Fibroblast of pulmonary artery (primary cell): ENCODE measurements at regions not wholly inside any gene's neighbourhood (a gene's known extent, or its start where the extent isn't known, plus 50 kb on each side); places are given as distances from the start of the nearest gene placed in this dataset.
A peak's percentile ranks its signal among the peaks of the same experiment; 100 is the strongest.

Experiments
- DNase-seq: peaks from one replicate; pipeline ENCODE4 v3.0.0-alpha.2; 2010; ENCODE audit warnings: low read depth
- H3K4me3 ChIP-seq: replicated peaks from 2 replicates; pipeline ENCODE4 v1.5.1; 2011; ENCODE audit warnings: low read depth, mild to moderate bottlenecking, control low read depth, low read length, moderate library complexity
- CTCF ChIP-seq: IDR thresholded peaks from 2 replicates; pipeline ENCODE4 v1.5.1; 2011; ENCODE audit warnings: mild to moderate bottlenecking, control low read depth, low read length, inconsistent platforms; ENCODE audit errors: missing control alignments

DNA sequence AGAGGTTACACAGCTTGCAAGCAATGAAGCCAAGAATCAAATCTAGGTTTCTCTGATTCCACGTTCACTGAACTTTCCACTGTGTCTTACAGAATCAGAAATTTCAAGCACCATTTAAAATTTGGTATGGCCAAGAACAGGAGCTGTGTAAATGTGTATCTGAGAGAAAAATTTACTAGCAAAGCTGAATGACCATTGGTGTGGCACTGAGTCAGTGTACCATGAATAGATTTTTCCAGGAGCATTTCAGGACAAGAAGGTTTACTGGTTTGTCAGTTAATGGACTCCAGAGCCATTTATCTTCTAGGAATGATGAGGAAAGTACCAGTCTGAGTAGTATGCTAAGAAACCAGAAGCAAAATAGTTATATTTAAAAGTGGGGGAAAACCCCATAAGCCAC lies 269.4 kb upstream of the FAT3 start:
- no peak for DNase-seq
- no peak for TF ChIP-seq CTCF
- H3K4me3 ChIP-seq, result no peak overlapping the region

DNA sequence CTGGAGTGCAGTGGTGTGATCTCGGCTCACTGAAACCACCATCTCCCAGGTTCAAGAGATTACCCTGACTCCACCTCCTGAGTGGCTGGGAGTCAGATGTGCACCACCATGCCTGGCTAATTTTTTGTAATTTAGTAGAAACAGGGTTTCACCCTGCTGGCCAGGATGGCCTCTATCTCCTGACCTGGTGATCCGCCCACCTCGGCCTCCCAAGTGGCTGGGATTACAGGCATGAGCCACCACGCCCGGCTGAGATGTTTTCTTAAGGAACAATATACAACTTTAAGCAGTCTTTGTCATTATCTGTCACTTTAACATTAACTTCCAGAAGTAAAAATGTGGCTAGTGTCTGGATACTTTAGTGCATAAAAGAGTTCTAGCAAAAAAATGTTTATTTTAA lies 272.6 kb upstream of the FAT3 start:
- DNase-seq, result no peak
- H3K4me3 ChIP-seq, result no peak overlapping the region
- no peak for TF ChIP-seq CTCF

GRCh38 chr11:91947215-91947820 lies 277.3 kb upstream of the FAT3 start:
- peak; percentile 26 for DNase-seq
- H3K4me3 ChIP-seq, result no peak overlapping the region
- TF ChIP-seq CTCF, result no peak

GRCh38 chr11:91946397-91946951 lies 278.1 kb upstream of the FAT3 start:
- H3K4me3 ChIP-seq, result no peak overlapping the region
- peak; percentile 22 for DNase-seq
- no peak for TF ChIP-seq CTCF

GRCh38 chr11:91935120-91935519 lies 289.5 kb upstream of the FAT3 start:
- no peak for TF ChIP-seq CTCF
- no peak overlapping the region for H3K4me3 ChIP-seq
- DNase-seq, result no peak

DNA sequence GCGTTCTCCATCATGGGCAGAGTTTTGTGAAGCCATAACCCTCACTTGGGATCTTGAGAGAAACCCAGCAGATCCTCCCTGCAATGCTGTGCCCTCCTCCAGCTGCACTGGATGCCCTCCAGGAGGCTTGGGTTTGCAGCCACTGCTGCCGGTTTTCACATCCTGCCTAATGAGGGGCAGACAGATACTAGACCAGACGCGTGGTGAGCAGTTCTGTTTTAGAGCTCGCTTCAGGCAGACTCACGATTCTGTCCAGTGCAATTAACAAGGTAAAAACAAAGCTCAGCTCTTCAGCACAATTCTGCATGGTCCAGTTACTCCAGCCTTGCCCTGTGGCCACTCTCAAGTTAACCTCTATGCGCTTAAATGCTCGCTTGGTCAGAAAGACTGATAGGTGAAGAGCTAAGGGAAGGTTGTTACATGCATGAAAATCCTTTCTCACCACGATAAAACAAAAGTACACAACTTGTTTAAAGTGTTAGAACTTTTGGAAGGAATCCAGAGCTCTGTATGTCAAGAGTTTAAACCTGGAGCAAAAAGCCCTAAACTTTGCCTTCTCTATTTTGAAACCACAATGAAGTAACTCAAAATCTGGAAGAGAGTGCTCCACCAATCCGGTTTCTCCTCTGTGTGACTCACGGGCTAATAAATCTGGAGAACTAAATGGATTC lies 292.3 kb upstream of the FAT3 start:
- no peak for DNase-seq
- no peak overlapping the region for H3K4me3 ChIP-seq

More for the DNA sequence above, 292.3 kb upstream of the FAT3 start:
- TF ChIP-seq CTCF, result no peak
